B cell (primary cell): ENCODE measurements at regions not wholly inside any gene's neighbourhood (a gene's known extent, or its start where the extent isn't known, plus 50 kb on each side); places are given as distances from the start of the nearest gene placed in this dataset.

Experiments
- ATAC-seq: fragments of 200-7000 bp; cut with Tn5 transposase; one replicate; pipeline ENCODE4 v1.10.0; 2021; ENCODE audit warnings: low read depth, mild to moderate bottlenecking, moderate number of reproducible peaks, moderate library complexity
- CTCF ChIA-PET: fragments of 350-600 bp; sonication (Branson Sonifier 250); formaldehyde crosslinking; loops from one replicate; lab custom pipeline; 2021; ENCODE audit warnings: antibody characterized with exemption, inconsistent platforms; lab: Charles Lee
- POLR2A ChIA-PET: fragments of 350-600 bp; sonication (Branson Sonifier 250); formaldehyde crosslinking; loops from one replicate; lab custom pipeline; 2021; ENCODE audit warnings: antibody characterized with exemption; lab: Charles Lee
- DNase-seq: peaks from one replicate; pipeline ENCODE4 v3.0.0; 2013
- H2AFZ ChIP-seq: 2 replicates; pipeline ENCODE4 v1.6.1; 2012; ENCODE audit warnings: mild to moderate bottlenecking, low read depth, low read length; ENCODE audit not compliant: insufficient read depth, poor library complexity, severe bottlenecking
- H3K27ac ChIP-seq, 2 donors: 1 replicate in 1 of 2; 2 replicates in 1 of 2; pipeline ENCODE4 v1.5.1; 2012 to 2013; ENCODE audit warnings: low read length in 2 of 2, mild to moderate bottlenecking in 2 of 2, moderate library complexity in 1 of 2
- H3K27me3 ChIP-seq, 4 experiments: fragments of 200-600 bp in 1 of 4; sonication (generic) in 1 of 4; replicated peaks in 1 of 4; 1 replicate in 2 of 4; 2 replicates in 2 of 4; pipeline versions ENCODE4 v1.6.1 to v1.7.0; 2013 to 2016; ENCODE audit warnings: low read length in 3 of 4, mild to moderate bottlenecking in 2 of 4, mixed read lengths in 1 of 4, moderate library complexity in 1 of 4; ENCODE audit not compliant: insufficient read depth in 4 of 4, control insufficient read depth in 3 of 4; ENCODE audit errors: control extremely low read depth in 1 of 4
- H3K36me3 ChIP-seq, 2 experiments: replicated peaks in 1 of 2; 1 replicate in 1 of 2; 2 replicates in 1 of 2; pipeline versions ENCODE4 v1.6.1 to v1.7.1; 2013; ENCODE audit warnings: low read length in 1 of 2; ENCODE audit not compliant: insufficient read depth in 2 of 2, control insufficient read depth in 1 of 2; ENCODE audit errors: control extremely low read depth in 1 of 2, extremely low read depth in 1 of 2
- H3K4me1 ChIP-seq, 2 donors: fragments of 200-600 bp in 1 of 2; sonication (generic) in 1 of 2; 1 replicate in 1 of 2; 2 replicates in 1 of 2; pipeline versions ENCODE4 v1.5.1 to v1.6.1; 2013 to 2017; ENCODE audit warnings: low read length in 2 of 2; ENCODE audit not compliant: control insufficient read depth in 2 of 2, insufficient read depth in 2 of 2
- H3K4me2 ChIP-seq: replicated peaks from 2 replicates; pipeline ENCODE3; 2012; ENCODE audit warnings: mild to moderate bottlenecking, low read depth, low read length; ENCODE audit not compliant: poor library complexity, severe bottlenecking
- H3K4me3 ChIP-seq, 5 experiments: fragments of 200-600 bp in 1 of 5; sonication (generic) in 1 of 5; 1 replicate in 3 of 5; 2 replicates in 2 of 5; pipeline versions ENCODE4 v1.5.1 to v1.7.0; 2011 to 2016; ENCODE audit warnings: low read length in 4 of 5, mild to moderate bottlenecking in 4 of 5, low read depth in 2 of 5, control low read depth in 1 of 5, moderate library complexity in 1 of 5; ENCODE audit not compliant: insufficient read depth in 1 of 5; ENCODE audit errors: control extremely low read depth in 1 of 5, extremely low read depth in 1 of 5
- H3K79me2 ChIP-seq: fragments of 200-600 bp; sonication (generic); one replicate; pipeline ENCODE4 v1.6.0; 2016; ENCODE audit warnings: low read length; ENCODE audit not compliant: control insufficient read depth, insufficient read depth
- H3K9ac ChIP-seq: fragments of 200-600 bp; sonication (generic); 2 replicates; pipeline ENCODE4 v1.6.1; 2017; ENCODE audit warnings: mild to moderate bottlenecking, low read length, moderate library complexity
- H3K9me3 ChIP-seq, 3 donors: one replicate each; pipeline versions ENCODE4 v1.6.1 to v1.7.1; 2013; ENCODE audit warnings: low read length in 2 of 3; ENCODE audit not compliant: control insufficient read depth in 2 of 3, insufficient read depth in 1 of 3; ENCODE audit errors: control extremely low read depth in 1 of 3
- H4K20me1 ChIP-seq: 2 replicates; pipeline ENCODE4 v1.6.0; 2012; ENCODE audit warnings: mild to moderate bottlenecking, low read length; ENCODE audit not compliant: insufficient read depth, control insufficient read depth, poor library complexity, severe bottlenecking
- H3K27ac Mint-ChIP-seq: one replicate; pipeline ENCODE4 v1.8.0; 2021; ENCODE audit warnings: mixed read lengths
- H3K27me3 Mint-ChIP-seq: one replicate; pipeline ENCODE4 v1.8.0; 2021; ENCODE audit warnings: mixed read lengths
- H3K4me1 Mint-ChIP-seq: one replicate; pipeline ENCODE4 v1.8.0; 2021; ENCODE audit warnings: mixed read lengths
- H3K4me3 Mint-ChIP-seq: one replicate; pipeline ENCODE4 v1.8.0; 2021; ENCODE audit warnings: mixed read lengths
- H3K9me3 Mint-ChIP-seq: one replicate; pipeline ENCODE4 v1.8.0; 2022; ENCODE audit warnings: mixed read lengths; ENCODE audit not compliant: insufficient read depth
- EZH2 ChIP-seq: IDR thresholded peaks from 2 replicates; pipeline ENCODE4 v1.6.1; 2012; ENCODE audit warnings: borderline replicate concordance, low read depth, mild to moderate bottlenecking, moderate library complexity, low read length; ENCODE audit not compliant: insufficient read depth, poor library complexity, severe bottlenecking
- WGBS: methylation state at CpG from one replicate; pipeline ENCODE4 v1.1.5; 2013; ENCODE audit warnings: missing lambda C conversion rate; ENCODE audit not compliant: insufficient coverage; 5-methylcytosine and 5-hydroxymethylcytosine counted together
- intact Hi-C: fragments of 100-400 bp; cut with micrococcal nuclease; formaldehyde crosslinking; loops from one replicate; pipeline ENCODE4 v1.10.0; 2022
- TF ChIP-seq, protein P1 (sequence below): fragments of 200-600 bp; IDR thresholded peaks from one replicate; pipeline ENCODE4 v1.8.0; 2022; ENCODE audit warnings: antibody characterized with exemption, mild to moderate bottlenecking

- H3K27me3 ChIP-seq = no peaks in the 10 kb centered on the region
- H3K4me3 ChIP-seq = no peak overlapping the region
- ChIA-PET CTCF (no interaction called here), POLR2A (no interaction called here)
- no peaks in the 10 kb centered on the region for H3K79me2 ChIP-seq
- Mint-ChIP-seq H3K9me3 (no peaks in the 10 kb centered on the region), H3K4me1 (peaks cover 2% of the 10 kb centered on the region), H3K4me3 (no peak overlapping the region), H3K27me3 (peaks cover 21% of the 10 kb centered on the region), H3K27ac (no peak overlapping the region)
- H4K20me1 ChIP-seq = no peaks in the 10 kb centered on the region
- H2AFZ ChIP-seq = no peak overlapping the region
- intact Hi-C loops = no loop called here
- TF ChIP-seq EZH2 = no peak
- TF ChIP-seq, protein P1, sequence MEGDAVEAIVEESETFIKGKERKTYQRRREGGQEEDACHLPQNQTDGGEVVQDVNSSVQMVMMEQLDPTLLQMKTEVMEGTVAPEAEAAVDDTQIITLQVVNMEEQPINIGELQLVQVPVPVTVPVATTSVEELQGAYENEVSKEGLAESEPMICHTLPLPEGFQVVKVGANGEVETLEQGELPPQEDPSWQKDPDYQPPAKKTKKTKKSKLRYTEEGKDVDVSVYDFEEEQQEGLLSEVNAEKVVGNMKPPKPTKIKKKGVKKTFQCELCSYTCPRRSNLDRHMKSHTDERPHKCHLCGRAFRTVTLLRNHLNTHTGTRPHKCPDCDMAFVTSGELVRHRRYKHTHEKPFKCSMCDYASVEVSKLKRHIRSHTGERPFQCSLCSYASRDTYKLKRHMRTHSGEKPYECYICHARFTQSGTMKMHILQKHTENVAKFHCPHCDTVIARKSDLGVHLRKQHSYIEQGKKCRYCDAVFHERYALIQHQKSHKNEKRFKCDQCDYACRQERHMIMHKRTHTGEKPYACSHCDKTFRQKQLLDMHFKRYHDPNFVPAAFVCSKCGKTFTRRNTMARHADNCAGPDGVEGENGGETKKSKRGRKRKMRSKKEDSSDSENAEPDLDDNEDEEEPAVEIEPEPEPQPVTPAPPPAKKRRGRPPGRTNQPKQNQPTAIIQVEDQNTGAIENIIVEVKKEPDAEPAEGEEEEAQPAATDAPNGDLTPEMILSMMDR = no peak
- no peaks in the 10 kb centered on the region for H3K9me3 ChIP-seq
- no peaks in the 10 kb centered on the region for H3K4me1 ChIP-seq
- WGBS = 93% methylated on average over 4 of the region's 6 CpGs
- no peak for ATAC-seq
- no peak for DNase-seq
- H3K9ac ChIP-seq = no peak overlapping the region
- H3K36me3 ChIP-seq = no peaks in the 10 kb centered on the region
- H3K27ac ChIP-seq = no peak overlapping the region
- H3K4me2 ChIP-seq = no peak overlapping the region
These were observed 53.0 kb upstream of the RAB18 start for GRCh38 chr10:27451054-27451453.

DNA sequence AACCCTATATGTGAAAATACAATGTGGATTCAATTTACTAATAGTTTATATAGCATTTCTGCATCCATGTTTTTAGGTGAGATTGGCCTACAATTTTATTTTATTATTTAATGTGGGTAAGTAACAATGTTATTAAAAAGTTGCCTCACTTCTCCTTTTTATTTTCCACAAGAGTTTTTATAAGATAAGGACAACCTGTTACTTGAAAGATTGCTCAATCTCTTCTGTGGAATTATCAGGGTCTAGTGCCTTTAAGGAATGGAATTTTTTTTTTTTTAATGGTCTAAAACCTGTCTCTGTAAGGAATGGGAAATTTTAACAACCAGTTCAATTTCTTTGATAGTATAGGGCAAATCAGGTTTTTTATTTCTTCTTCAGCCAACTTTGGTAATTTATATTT, 53.9 kb upstream of the RAB18 start:
- Histone ChIP-seq H3K9me3 (no peaks in the 10 kb centered on the region), H2AFZ (no peak overlapping the region), H3K4me1 (no peaks in the 10 kb centered on the region), H3K36me3 (no peaks in the 10 kb centered on the region), H3K4me3 (no peak overlapping the region), H3K27ac (no peak overlapping the region), H3K4me2 (no peak overlapping the region), H3K9ac (no peak overlapping the region), H4K20me1 (no peaks in the 10 kb centered on the region), H3K79me2 (no peaks in the 10 kb centered on the region), H3K27me3 (no peaks in the 10 kb centered on the region)
- Mint-ChIP-seq H3K27ac (no peak overlapping the region), H3K9me3 (no peaks in the 10 kb centered on the region), H3K27me3 (peaks cover 19% of the 10 kb centered on the region), H3K4me3 (no peak overlapping the region), H3K4me1 (peaks cover 2% of the 10 kb centered on the region)
- POLR2A ChIA-PET = no interaction called here
- ATAC-seq (no peak), DNase-seq (no peak)
- no peak for TF ChIP-seq EZH2
- TF ChIP-seq, protein P1 = no peak
- intact Hi-C loops = no loop called here
- CTCF ChIA-PET = no interaction called here
